Smooth muscle cell (in vitro differentiated cells): ENCODE measurements at regions not wholly inside any gene's neighbourhood (a gene's known extent, or its start where the extent isn't known, plus 50 kb on each side); places are given as distances from the start of the nearest gene placed in this dataset.

Experiments used
- DNase-seq: peaks from one replicate; lab custom pipeline; 2025; ENCODE audit not compliant: unreplicated experiment; lab: John Stamatoyannopoulos, UW
- H2AFZ ChIP-seq: fragments of 200-600 bp; sonication (generic); 2 replicates; pipeline ENCODE4 v1.6.0; 2016; ENCODE audit warnings: antibody characterized with exemption, low read depth, mild to moderate bottlenecking
- H3F3A ChIP-seq: fragments of 200-600 bp; sonication (generic); 2 replicates; pipeline ENCODE4 v1.6.0; 2017; ENCODE audit warnings: antibody characterized with exemption, low read depth
- H3K27ac ChIP-seq: fragments of 200-600 bp; sonication (generic); 2 replicates; pipeline ENCODE4 v1.5.1; 2016; ENCODE audit warnings: low read depth, mild to moderate bottlenecking
- H3K27me3 ChIP-seq: fragments of 200-600 bp; sonication (generic); 2 replicates; pipeline ENCODE4 v1.6.1; 2016; ENCODE audit warnings: low read depth, mild to moderate bottlenecking
- H3K36me3 ChIP-seq: fragments of 200-600 bp; sonication (generic); 2 replicates; pipeline ENCODE4 v1.5.1; 2016; ENCODE audit warnings: low read depth
- H3K4me1 ChIP-seq: fragments of 200-600 bp; sonication (generic); 2 replicates; pipeline ENCODE4 v1.5.1; 2016; ENCODE audit warnings: low read depth
- H3K4me2 ChIP-seq: fragments of 200-600 bp; sonication (generic); 2 replicates; pipeline ENCODE4 v1.6.0; 2016; ENCODE audit warnings: mild to moderate bottlenecking
- H3K4me3 ChIP-seq: fragments of 200-600 bp; sonication (generic); 2 replicates; pipeline ENCODE4 v1.5.1; 2016; ENCODE audit warnings: mild to moderate bottlenecking
- H3K79me2 ChIP-seq: fragments of 200-600 bp; sonication (generic); 2 replicates; pipeline ENCODE4 v1.6.0; 2016; ENCODE audit warnings: low read depth, mild to moderate bottlenecking
- H3K9ac ChIP-seq: fragments of 200-600 bp; sonication (generic); 2 replicates; pipeline ENCODE4 v1.6.0; 2016; ENCODE audit warnings: low read depth
- H3K9me3 ChIP-seq: fragments of 200-600 bp; sonication (generic); replicated peaks from 2 replicates; pipeline ENCODE4 v1.5.1; 2016; ENCODE audit warnings: low read depth
- H4K20me1 ChIP-seq: fragments of 200-600 bp; sonication (generic); 2 replicates; pipeline ENCODE4 v1.6.0; 2016; ENCODE audit warnings: low read depth
- WGBS: methylation state at CpG from one replicate; pipeline ENCODE4 v1.1.7; 2016; ENCODE audit warnings: low lambda C conversion rate; 5-methylcytosine and 5-hydroxymethylcytosine counted together
- TF ChIP-seq, protein P1 (sequence below): fragments of 200-600 bp; sonication (generic); IDR thresholded peaks from 2 replicates; pipeline ENCODE4 v1.5.1; 2017; ENCODE audit warnings: borderline replicate concordance, mild to moderate bottlenecking, antibody characterized with exemption; ENCODE audit not compliant: insufficient read depth, poor library complexity, severe bottlenecking

DNA sequence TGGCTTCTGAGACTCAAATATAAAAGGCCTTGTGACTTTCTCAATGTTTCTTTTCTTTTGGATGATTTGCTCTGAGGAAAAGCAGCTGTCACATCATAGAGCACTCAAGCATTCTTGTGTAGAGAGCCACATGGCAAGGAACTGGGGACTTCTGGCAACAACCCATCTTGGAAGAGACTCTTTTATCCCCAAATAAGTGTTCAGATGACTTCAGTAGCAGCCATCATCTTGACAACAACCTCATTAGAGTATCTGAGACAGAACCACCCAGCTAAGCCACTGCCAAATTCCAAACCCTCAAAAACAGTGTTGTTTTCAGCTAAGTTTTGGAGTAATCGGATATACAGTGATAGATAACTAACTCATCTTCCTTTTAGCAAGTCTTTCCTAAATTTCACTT, 1431.7 kb upstream of the IGFBP7 start:
- WGBS = 93% methylated on average over 1 of the region's 1 CpG
- Histone ChIP-seq H3K9me3 (no peaks in the 10 kb centered on the region), H3F3A (no peaks in the 10 kb centered on the region), H4K20me1 (no peaks in the 10 kb centered on the region), H3K27me3 (no peaks in the 10 kb centered on the region), H3K27ac (no peak overlapping the region), H3K4me3 (no peak overlapping the region), H3K4me1 (no peaks in the 10 kb centered on the region), H2AFZ (no peak overlapping the region), H3K4me2 (no peak overlapping the region), H3K36me3 (no peaks in the 10 kb centered on the region), H3K79me2 (no peaks in the 10 kb centered on the region), H3K9ac (no peak overlapping the region)
- TF ChIP-seq, protein P1, sequence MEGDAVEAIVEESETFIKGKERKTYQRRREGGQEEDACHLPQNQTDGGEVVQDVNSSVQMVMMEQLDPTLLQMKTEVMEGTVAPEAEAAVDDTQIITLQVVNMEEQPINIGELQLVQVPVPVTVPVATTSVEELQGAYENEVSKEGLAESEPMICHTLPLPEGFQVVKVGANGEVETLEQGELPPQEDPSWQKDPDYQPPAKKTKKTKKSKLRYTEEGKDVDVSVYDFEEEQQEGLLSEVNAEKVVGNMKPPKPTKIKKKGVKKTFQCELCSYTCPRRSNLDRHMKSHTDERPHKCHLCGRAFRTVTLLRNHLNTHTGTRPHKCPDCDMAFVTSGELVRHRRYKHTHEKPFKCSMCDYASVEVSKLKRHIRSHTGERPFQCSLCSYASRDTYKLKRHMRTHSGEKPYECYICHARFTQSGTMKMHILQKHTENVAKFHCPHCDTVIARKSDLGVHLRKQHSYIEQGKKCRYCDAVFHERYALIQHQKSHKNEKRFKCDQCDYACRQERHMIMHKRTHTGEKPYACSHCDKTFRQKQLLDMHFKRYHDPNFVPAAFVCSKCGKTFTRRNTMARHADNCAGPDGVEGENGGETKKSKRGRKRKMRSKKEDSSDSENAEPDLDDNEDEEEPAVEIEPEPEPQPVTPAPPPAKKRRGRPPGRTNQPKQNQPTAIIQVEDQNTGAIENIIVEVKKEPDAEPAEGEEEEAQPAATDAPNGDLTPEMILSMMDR = no peak
- no peak for DNase-seq

DNA sequence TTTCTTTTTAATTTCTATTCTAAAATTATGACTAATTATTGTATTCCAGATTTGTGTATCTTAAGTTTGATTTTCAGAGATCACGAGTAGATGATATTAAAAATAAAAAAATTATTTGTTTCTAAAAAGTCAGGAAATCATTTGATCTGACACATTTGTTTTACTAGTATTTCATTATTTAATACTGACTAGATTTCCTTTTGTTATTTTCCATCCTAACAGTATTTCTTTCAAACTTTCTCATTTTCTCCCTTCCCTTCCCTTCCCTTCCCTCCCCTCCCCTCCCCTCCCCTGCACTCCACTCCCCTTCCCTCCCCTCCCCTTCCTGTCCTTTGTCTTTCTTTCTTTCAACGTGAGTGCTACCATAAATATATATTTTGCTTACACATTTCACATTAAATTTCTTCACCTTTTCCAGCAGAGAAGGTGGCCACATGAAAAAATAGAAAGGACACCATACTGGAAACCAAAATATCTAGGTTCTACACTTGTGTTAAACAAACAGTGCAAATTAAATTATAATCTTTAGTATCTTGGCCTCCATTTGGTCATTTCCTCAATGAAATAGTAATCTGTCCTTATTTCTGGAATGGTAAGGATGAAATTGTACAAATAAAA, 1412.7 kb upstream of the IGFBP7 start:
- no peaks in the 10 kb centered on the region for H3F3A ChIP-seq
- no peaks in the 10 kb centered on the region for H3K36me3 ChIP-seq
- H3K4me2 ChIP-seq = no peak overlapping the region
- no peak overlapping the region for H2AFZ ChIP-seq
- H3K4me1 ChIP-seq = no peaks in the 10 kb centered on the region
- H3K79me2 ChIP-seq = no peaks in the 10 kb centered on the region
- H3K27ac ChIP-seq = no peak overlapping the region
- no peaks in the 10 kb centered on the region for H3K9me3 ChIP-seq
- DNase-seq = no peak
- no peak overlapping the region for H3K9ac ChIP-seq
- H4K20me1 ChIP-seq = no peaks in the 10 kb centered on the region
- H3K27me3 ChIP-seq = no peaks in the 10 kb centered on the region
- 94% methylated on average over 1 of the region's 2 CpGs for WGBS
- TF ChIP-seq, protein P1 = no peak
- no peak overlapping the region for H3K4me3 ChIP-seq

DNA sequence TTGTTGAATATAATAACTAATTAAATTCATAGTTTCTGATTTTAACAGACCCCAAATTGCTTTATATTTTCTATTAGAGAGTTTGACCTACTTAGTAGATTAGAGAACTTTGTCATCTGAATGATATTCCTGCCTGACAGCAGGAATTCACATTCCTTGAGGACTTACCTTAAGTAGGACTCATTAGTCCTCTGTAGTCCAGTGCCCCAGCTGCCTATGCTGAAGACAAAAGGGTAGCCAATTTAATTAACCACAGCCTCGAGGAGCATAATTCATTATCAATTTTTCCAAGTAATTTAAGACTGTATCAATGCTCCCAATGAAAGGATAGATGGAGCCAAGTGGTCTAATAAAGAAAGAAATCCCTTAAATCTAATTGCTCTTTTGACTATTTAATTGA, 1405.0 kb upstream of the IGFBP7 start:
- H4K20me1 ChIP-seq = no peaks in the 10 kb centered on the region
- H3K9me3 ChIP-seq = no peaks in the 10 kb centered on the region
- no peaks in the 10 kb centered on the region for H3F3A ChIP-seq
- no peak overlapping the region for H3K4me3 ChIP-seq
- TF ChIP-seq, protein P1 = no peak
- H3K79me2 ChIP-seq = no peaks in the 10 kb centered on the region
- H3K36me3 ChIP-seq = no peaks in the 10 kb centered on the region
- no peak overlapping the region for H3K4me2 ChIP-seq
- no peak for DNase-seq
- H2AFZ ChIP-seq = no peak overlapping the region
- H3K4me1 ChIP-seq = peaks cover 12% of the 10 kb centered on the region
- 50% methylated on average over 1 of the region's 1 CpG for WGBS
- H3K27ac ChIP-seq = no peak overlapping the region
- no peak overlapping the region for H3K9ac ChIP-seq
- H3K27me3 ChIP-seq = no peaks in the 10 kb centered on the region

DNA sequence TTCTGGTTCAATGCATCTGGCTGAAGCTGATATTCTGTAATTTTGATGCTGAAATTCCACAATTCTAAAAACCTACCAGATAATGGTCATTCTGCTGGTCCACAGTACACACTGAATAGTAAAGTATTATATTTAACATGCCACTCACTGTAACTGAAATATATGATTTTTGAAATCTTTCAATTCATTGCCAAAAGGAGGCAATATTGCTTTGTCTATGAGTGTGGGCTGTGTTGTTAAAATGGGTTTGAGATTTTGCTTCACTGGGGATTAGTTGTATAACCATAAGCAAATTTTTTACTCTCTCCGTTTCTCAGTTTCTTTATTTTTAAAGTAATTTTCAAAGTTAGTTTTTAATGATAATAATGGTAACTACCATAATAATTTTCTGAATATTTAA, 1404.1 kb upstream of the IGFBP7 start:
- Histone ChIP-seq H3F3A (no peaks in the 10 kb centered on the region), H4K20me1 (no peaks in the 10 kb centered on the region), H2AFZ (no peak overlapping the region), H3K9me3 (no peaks in the 10 kb centered on the region), H3K27ac (no peak overlapping the region), H3K4me1 (peaks cover 12% of the 10 kb centered on the region), H3K4me3 (no peak overlapping the region), H3K27me3 (no peaks in the 10 kb centered on the region), H3K9ac (no peak overlapping the region), H3K79me2 (no peaks in the 10 kb centered on the region), H3K36me3 (no peaks in the 10 kb centered on the region), H3K4me2 (no peak overlapping the region)
- 89% methylated on average over 1 of the region's 1 CpG for WGBS
- no peak for DNase-seq
- TF ChIP-seq, protein P1 = peak; percentile 23
